A549 (cell line): ENCODE measurements at regions not wholly inside any gene's neighbourhood (a gene's known extent, or its start where the extent isn't known, plus 50 kb on each side); places are given as distances from the start of the nearest gene placed in this dataset.

Source experiments
- ATAC-seq, 2 experiments: fragments of 200-7000 bp in 1 of 2; fragments of >200 bp in 1 of 2; cut with Nextera tagmentation in 1 of 2; cut with Tn5 transposase in 1 of 2; 3 replicates each; pipeline versions ENCODE4 v1.8.0 to v1.9.1; 2018 to 2020; ENCODE audit warnings: mild to moderate bottlenecking in 1 of 2, moderate library complexity in 1 of 2
- CTCF ChIA-PET: fragments of 300-600 bp; sonication (Branson Sonifier 250); formaldehyde crosslinking; extraction: SDS; loops from one replicate; lab custom pipeline; 2021; ENCODE audit warnings: antibody characterized with exemption, inconsistent platforms; lab: Yijun Ruan, JAX
- POLR2A ChIA-PET: fragments of 350-600 bp; formaldehyde crosslinking; extraction: SDS; loops from one replicate; lab custom pipeline; 2021; ENCODE audit warnings: antibody characterized with exemption, inconsistent platforms; lab: Yijun Ruan, JAX
- DNase-seq, 2 experiments: peaks; one replicate each; pipeline versions ENCODE4 v3.0.0 to v3.0.0-alpha.2; 2011 to 2016; ENCODE audit warnings: low read depth in 1 of 2, low spot score in 1 of 2
- FAIRE-seq: peaks from 2 replicates; lab custom pipeline; 2011; peaks lifted over from hg19 to GRCh38; lab: Jason Lieb, UNC
- H3K27ac ChIP-seq, 2 experiments: fragments of >200 bp; sonication (Bioruptor Twin); formaldehyde crosslinking; 3 replicates each; pipeline ENCODE4 v1.5.1; 2016 to 2017
- H3K4me1 ChIP-seq: fragments of >200 bp; sonication (Bioruptor Twin); formaldehyde crosslinking; 3 replicates; pipeline ENCODE4 v1.6.1; 2016
- H3K4me2 ChIP-seq: fragments of >200 bp; sonication (Bioruptor Twin); formaldehyde crosslinking; 3 replicates; pipeline ENCODE4 v1.6.1; 2016
- H3K4me3 ChIP-seq: fragments of >200 bp; sonication (Bioruptor Twin); formaldehyde crosslinking; 3 replicates; pipeline ENCODE4 v1.5.1; 2016
- H3K9me3 ChIP-seq: fragments of >200 bp; sonication (Bioruptor Twin); formaldehyde crosslinking; 3 replicates; pipeline ENCODE4 v1.6.1; 2016
- BHLHE40 ChIP-seq: IDR thresholded peaks from 2 replicates; pipeline ENCODE4 v1.6.1; 2012; ENCODE audit warnings: low read depth, low read length, inconsistent platforms
- CBX2 ChIP-seq: fragments of 200-600 bp; sonication (generic); IDR thresholded peaks from 2 replicates; pipeline ENCODE4 v1.6.1; 2016; ENCODE audit warnings: low read depth, mild to moderate bottlenecking, borderline replicate concordance
- CBX8 ChIP-seq: fragments of 200-600 bp; sonication (generic); IDR thresholded peaks from 2 replicates; pipeline ENCODE4 v1.6.1; 2016
- CTCF ChIP-seq: fragments of >200 bp; sonication (Bioruptor Twin); formaldehyde crosslinking; IDR thresholded peaks from 3 replicates; pipeline ENCODE4 v1.5.1; 2016
- E2F6 ChIP-seq: IDR thresholded peaks from 2 replicates; pipeline ENCODE4 v1.6.1; 2012; ENCODE audit warnings: low read depth, borderline replicate concordance
- EHMT2 ChIP-seq: fragments of 200-600 bp; sonication (generic); IDR thresholded peaks from 2 replicates; pipeline ENCODE4 v1.6.1; 2016; ENCODE audit warnings: antibody characterized with exemption, low read depth, mild to moderate bottlenecking, moderate library complexity
- FOSB ChIP-seq: fragments of 250-450 bp; sonication (Bioruptor Pico); IDR thresholded peaks from 2 replicates; pipeline ENCODE4 v1.5.0; 2020; ENCODE audit warnings: mild to moderate bottlenecking, moderate library complexity
- GATA3 ChIP-seq: IDR thresholded peaks from 2 replicates; pipeline ENCODE4 v1.6.1; 2012; ENCODE audit warnings: borderline replicate concordance
- HDAC2 ChIP-seq: fragments of 200-600 bp; sonication (generic); IDR thresholded peaks from 2 replicates; pipeline ENCODE4 v1.6.1; 2016
- HEYL ChIP-seq: fragments of 250-450 bp; sonication (Bioruptor Pico); IDR thresholded peaks from 2 replicates; pipeline ENCODE4 v1.8.0; 2021; ENCODE audit warnings: mild to moderate bottlenecking, moderate library complexity
- HMGXB4 ChIP-seq: fragments of 250-450 bp; sonication (Bioruptor Pico); IDR thresholded peaks from 2 replicates; pipeline ENCODE4 v1.5.0; 2021; ENCODE audit warnings: mild to moderate bottlenecking, moderate library complexity, borderline replicate concordance
- JUN ChIP-seq, 2 experiments: fragments of >200 bp; sonication (Bioruptor Twin); formaldehyde crosslinking; IDR thresholded peaks; 2 replicates in 1 of 2; 3 replicates in 1 of 2; pipeline ENCODE4 v1.6.1; 2016 to 2017
- JUNB ChIP-seq: fragments of >200 bp; sonication (Bioruptor Twin); formaldehyde crosslinking; IDR thresholded peaks from 2 replicates; pipeline ENCODE4 v1.6.1; 2016
- KDM5A ChIP-seq: fragments of 200-600 bp; sonication (generic); IDR thresholded peaks from 2 replicates; pipeline ENCODE4 v1.6.1; 2016; ENCODE audit warnings: antibody characterized with exemption, mild to moderate bottlenecking
- MYC ChIP-seq: IDR thresholded peaks from 2 replicates; pipeline ENCODE4 v1.6.1; 2012; ENCODE audit warnings: mild to moderate bottlenecking, inconsistent platforms, low read length, improper control_type of control experiment, borderline replicate concordance
- NFE2L2 ChIP-seq: fragments of 150-350 bp; conservative IDR thresholded peaks from 2 replicates; pipeline ENCODE4 v1.6.1; 2014; ENCODE audit warnings: low read length
- NR3C1 ChIP-seq: fragments of >200 bp; sonication (Bioruptor Twin); formaldehyde crosslinking; IDR thresholded peaks from 3 replicates; pipeline ENCODE4 v1.6.1; 2017
- POLR2A ChIP-seq: IDR thresholded peaks from 2 replicates; pipeline ENCODE4 v1.6.1; 2012; ENCODE audit warnings: mild to moderate bottlenecking, low read length
- RFX5 ChIP-seq: fragments of 450-650 bp; IDR thresholded peaks from 2 replicates; pipeline ENCODE4 v1.7.1; 2014; ENCODE audit warnings: antibody characterized with exemption, mild to moderate bottlenecking, moderate library complexity
- RNF2 ChIP-seq: fragments of 200-600 bp; sonication (generic); IDR thresholded peaks from 2 replicates; pipeline ENCODE4 v1.6.1; 2016; ENCODE audit warnings: low read depth, mild to moderate bottlenecking, antibody characterized with exemption, moderate library complexity, borderline replicate concordance
- TFCP2L1 ChIP-seq: fragments of 250-450 bp; sonication (Bioruptor Pico); IDR thresholded peaks from 2 replicates; pipeline ENCODE4 v1.5.0; 2021; ENCODE audit warnings: mild to moderate bottlenecking
- ZC3H11A ChIP-seq: fragments of 450-650 bp; IDR thresholded peaks from 2 replicates; pipeline ENCODE4 v1.6.1; 2014; ENCODE audit warnings: antibody characterized with exemption, mild to moderate bottlenecking
- WGBS: methylation state at CpG from one replicate; pipeline ENCODE4 v1.1.6; 2017; ENCODE audit errors: missing lambda C conversion rate; 5-methylcytosine and 5-hydroxymethylcytosine counted together
- TF ChIP-seq, protein P1 (sequence below): fragments of 200-600 bp; sonication (generic); IDR thresholded peaks from 2 replicates; pipeline ENCODE4 v1.6.1; 2016; ENCODE audit warnings: antibody characterized with exemption, mild to moderate bottlenecking, moderate library complexity
- TF ChIP-seq, protein P2 (sequence below): fragments of 250-450 bp; sonication (Bioruptor Pico); IDR thresholded peaks from 2 replicates; pipeline ENCODE4 v1.5.0; 2020; ENCODE audit warnings: low read depth, mild to moderate bottlenecking, moderate library complexity

GRCh38 chr5:6108540-6108848 is 269.9 kb downstream of the MED10 start (continued):
- TF ChIP-seq, protein P1, sequence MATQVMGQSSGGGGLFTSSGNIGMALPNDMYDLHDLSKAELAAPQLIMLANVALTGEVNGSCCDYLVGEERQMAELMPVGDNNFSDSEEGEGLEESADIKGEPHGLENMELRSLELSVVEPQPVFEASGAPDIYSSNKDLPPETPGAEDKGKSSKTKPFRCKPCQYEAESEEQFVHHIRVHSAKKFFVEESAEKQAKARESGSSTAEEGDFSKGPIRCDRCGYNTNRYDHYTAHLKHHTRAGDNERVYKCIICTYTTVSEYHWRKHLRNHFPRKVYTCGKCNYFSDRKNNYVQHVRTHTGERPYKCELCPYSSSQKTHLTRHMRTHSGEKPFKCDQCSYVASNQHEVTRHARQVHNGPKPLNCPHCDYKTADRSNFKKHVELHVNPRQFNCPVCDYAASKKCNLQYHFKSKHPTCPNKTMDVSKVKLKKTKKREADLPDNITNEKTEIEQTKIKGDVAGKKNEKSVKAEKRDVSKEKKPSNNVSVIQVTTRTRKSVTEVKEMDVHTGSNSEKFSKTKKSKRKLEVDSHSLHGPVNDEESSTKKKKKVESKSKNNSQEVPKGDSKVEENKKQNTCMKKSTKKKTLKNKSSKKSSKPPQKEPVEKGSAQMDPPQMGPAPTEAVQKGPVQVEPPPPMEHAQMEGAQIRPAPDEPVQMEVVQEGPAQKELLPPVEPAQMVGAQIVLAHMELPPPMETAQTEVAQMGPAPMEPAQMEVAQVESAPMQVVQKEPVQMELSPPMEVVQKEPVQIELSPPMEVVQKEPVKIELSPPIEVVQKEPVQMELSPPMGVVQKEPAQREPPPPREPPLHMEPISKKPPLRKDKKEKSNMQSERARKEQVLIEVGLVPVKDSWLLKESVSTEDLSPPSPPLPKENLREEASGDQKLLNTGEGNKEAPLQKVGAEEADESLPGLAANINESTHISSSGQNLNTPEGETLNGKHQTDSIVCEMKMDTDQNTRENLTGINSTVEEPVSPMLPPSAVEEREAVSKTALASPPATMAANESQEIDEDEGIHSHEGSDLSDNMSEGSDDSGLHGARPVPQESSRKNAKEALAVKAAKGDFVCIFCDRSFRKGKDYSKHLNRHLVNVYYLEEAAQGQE = no peak
- no peak for TF ChIP-seq BHLHE40
- no peak for TF ChIP-seq JUNB
- TF ChIP-seq HEYL (CRISPR knock-in tag) = no peak
- no peak for TF ChIP-seq POLR2A
- TF ChIP-seq EHMT2 = no peak

GRCh38 chr5:6107675-6108539 is 270.4 kb downstream of the MED10 start:
- 69% methylated on average over 12 of the region's 13 CpGs for WGBS
- Histone ChIP-seq H3K9me3 (no peaks in the 10 kb centered on the region), H3K4me3 (no peak overlapping the region), H3K4me2 (no peak overlapping the region), H3K27ac (no peak overlapping the region), H3K4me1 (no peaks in the 10 kb centered on the region)
- POLR2A ChIA-PET = no interaction called here
- CTCF ChIA-PET = interaction anchor here (0.9 kb wide), 1 partner anchor 26 kb away, joined by 3 read pairs; no protein-coding TSS in a partner anchor
- no peak for ATAC-seq
- no peak for TF ChIP-seq NFE2L2
- TF ChIP-seq JUN (IDR thresholded peaks at IDR 0.05) = no peak
- TF ChIP-seq HDAC2 = no peak
- TF ChIP-seq GATA3 = no peak
- TF ChIP-seq POLR2A = no peak
- TF ChIP-seq, protein P2, sequence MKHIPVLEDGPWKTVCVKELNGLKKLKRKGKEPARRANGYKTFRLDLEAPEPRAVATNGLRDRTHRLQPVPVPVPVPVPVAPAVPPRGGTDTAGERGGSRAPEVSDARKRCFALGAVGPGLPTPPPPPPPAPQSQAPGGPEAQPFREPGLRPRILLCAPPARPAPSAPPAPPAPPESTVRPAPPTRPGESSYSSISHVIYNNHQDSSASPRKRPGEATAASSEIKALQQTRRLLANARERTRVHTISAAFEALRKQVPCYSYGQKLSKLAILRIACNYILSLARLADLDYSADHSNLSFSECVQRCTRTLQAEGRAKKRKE = no peak
- no peak for TF ChIP-seq TFCP2L1 (CRISPR knock-in tag)
- no peak for TF ChIP-seq E2F6
- no peak for TF ChIP-seq KDM5A
- TF ChIP-seq RNF2 = no peak
- no peak for TF ChIP-seq RFX5
- no peak for TF ChIP-seq HMGXB4 (CRISPR knock-in tag)
- TF ChIP-seq JUNB = no peak
- no peak for DNase-seq
- no peak for FAIRE-seq

DNA sequence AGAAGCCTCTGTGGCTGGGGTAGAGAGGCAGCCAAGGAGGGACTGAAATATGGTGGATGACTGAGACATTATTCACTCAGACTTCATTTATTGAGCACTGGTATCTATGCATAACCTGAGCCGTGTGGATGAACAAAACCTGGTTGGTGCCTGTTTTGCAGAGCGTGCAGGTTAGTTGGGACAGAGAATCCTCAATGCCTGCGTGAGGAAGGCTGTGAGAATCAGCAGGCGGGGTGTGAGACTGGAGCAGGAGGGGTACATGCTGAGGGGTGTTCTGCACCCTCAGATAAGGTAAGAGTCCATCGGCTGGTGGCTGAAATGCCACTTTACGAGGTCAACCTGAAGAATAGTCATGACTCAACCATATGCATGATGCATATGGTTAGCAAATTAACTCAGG is 271.6 kb downstream of the MED10 start:
- H3K4me3 ChIP-seq = no peak overlapping the region
- no peaks in the 10 kb centered on the region for H3K4me1 ChIP-seq
- ATAC-seq (no peak), DNase-seq (no peak), FAIRE-seq (no peak)
- no peak overlapping the region for H3K4me2 ChIP-seq
- ChIA-PET CTCF (no interaction called here), POLR2A (no interaction called here)
- no peak overlapping the region for H3K27ac ChIP-seq
- 56% methylated on average over 6 of the region's 6 CpGs for WGBS
- H3K9me3 ChIP-seq = no peaks in the 10 kb centered on the region
- TF ChIP-seq MYC (no peak), ZC3H11A (no peak), JUNB (no peak), CTCF (no peak), KDM5A (no peak), FOSB (CRISPR knock-in tag) (no peak), NR3C1 (no peak), CBX8 (no peak), BHLHE40 (no peak), CBX2 (no peak)
